Naive thymus-derived CD4-positive, alpha-beta T cell (primary cell): ENCODE measurements at regions not wholly inside any gene's neighbourhood (a gene's known extent, or its start where the extent isn't known, plus 50 kb on each side); places are given as distances from the start of the nearest gene placed in this dataset.

ENCODE experiments used
- ATAC-seq: fragments of 150-1000 bp; cut with Tn5 transposase; 2 replicates; pipeline ENCODE4 v1.10.0; 2021; ENCODE audit warnings: mild to moderate bottlenecking, moderate library complexity
- CTCF ChIA-PET: fragments of 350-600 bp; sonication (Branson Sonifier 250); formaldehyde crosslinking; loops from one replicate; lab custom pipeline; 2021; ENCODE audit warnings: antibody characterized with exemption; lab: Charles Lee
- POLR2A ChIA-PET: fragments of 350-600 bp; sonication (Branson Sonifier 250); formaldehyde crosslinking; loops from one replicate; lab custom pipeline; 2021; ENCODE audit warnings: antibody characterized with exemption, inconsistent platforms; lab: Charles Lee
- DNase-seq, 9 donors: peaks; one replicate each; pipeline versions ENCODE4 v3.0.0 to v3.0.0-alpha.2; 2020 to 2022; ENCODE audit warnings: mixed read lengths in 1 of 9
- H3K27ac ChIP-seq: one replicate; pipeline ENCODE4 v1.7.0; 2013; ENCODE audit warnings: mild to moderate bottlenecking, low read depth, low read length, moderate library complexity
- H3K27me3 ChIP-seq, 2 donors: one replicate each; pipeline ENCODE4 v1.7.0; 2013; ENCODE audit warnings: low read length in 2 of 2, mild to moderate bottlenecking in 2 of 2, moderate library complexity in 2 of 2; ENCODE audit not compliant: control insufficient read depth in 2 of 2, insufficient read depth in 2 of 2
- H3K36me3 ChIP-seq, 3 experiments: 1 replicate in 2 of 3; 2 replicates in 1 of 3; pipeline ENCODE4 v1.7.0; 2013; ENCODE audit warnings: low read length in 3 of 3, mild to moderate bottlenecking in 3 of 3, moderate library complexity in 1 of 3; ENCODE audit not compliant: insufficient read depth in 3 of 3, control insufficient read depth in 2 of 3
- H3K4me1 ChIP-seq, 2 donors: one replicate each; pipeline ENCODE4 v1.7.0; 2013; ENCODE audit warnings: low read length in 2 of 2, mild to moderate bottlenecking in 2 of 2, moderate library complexity in 1 of 2; ENCODE audit not compliant: control insufficient read depth in 2 of 2, insufficient read depth in 2 of 2
- H3K4me3 ChIP-seq: 2 replicates; pipeline ENCODE4 v1.7.0; 2013; ENCODE audit warnings: mild to moderate bottlenecking, low read length
- H3K9me3 ChIP-seq, 3 experiments: 1 replicate in 2 of 3; 2 replicates in 1 of 3; pipeline ENCODE4 v1.7.0; 2013; ENCODE audit warnings: low read length in 3 of 3; ENCODE audit not compliant: control insufficient read depth in 2 of 3
- H3K27ac Mint-ChIP-seq, 9 donors: one replicate each; pipeline ENCODE4 v1.8.0; 2020 to 2022; ENCODE audit warnings: mixed read lengths in 9 of 9, mild to moderate bottlenecking in 8 of 9, moderate library complexity in 5 of 9, inconsistent platforms in 2 of 9
- H3K27me3 Mint-ChIP-seq, 5 donors: one replicate each; pipeline ENCODE4 v1.8.0; 2021 to 2022; ENCODE audit warnings: mixed read lengths in 5 of 5, mild to moderate bottlenecking in 1 of 5
- H3K36me3 Mint-ChIP-seq, 5 donors: one replicate each; pipeline ENCODE4 v1.8.0; 2020 to 2022; ENCODE audit warnings: mixed read lengths in 5 of 5, mild to moderate bottlenecking in 3 of 5, inconsistent platforms in 1 of 5
- H3K4me1 Mint-ChIP-seq, 7 donors: one replicate each; pipeline ENCODE4 v1.8.0; 2020 to 2022; ENCODE audit warnings: mixed read lengths in 7 of 7, mild to moderate bottlenecking in 3 of 7, inconsistent platforms in 1 of 7
- H3K4me3 Mint-ChIP-seq, 10 donors: one replicate each; pipeline ENCODE4 v1.8.0; 2020 to 2022; ENCODE audit warnings: mild to moderate bottlenecking in 10 of 10, mixed read lengths in 10 of 10, moderate library complexity in 6 of 10, inconsistent platforms in 2 of 10
- H3K9me3 Mint-ChIP-seq, 11 donors: one replicate each; pipeline ENCODE4 v1.8.0; 2020 to 2022; ENCODE audit warnings: mixed read lengths in 11 of 11, mild to moderate bottlenecking in 4 of 11, inconsistent platforms in 1 of 11, moderate library complexity in 1 of 11
- intact Hi-C, 2 donors: fragments of 100-400 bp; cut with micrococcal nuclease; formaldehyde crosslinking; loops; one replicate each; pipeline ENCODE4 v1.15.1; 2023

- CTCF ChIA-PET: no interaction called here
- Mint-ChIP-seq H3K9me3 (peaks cover 1 to 23% (median 7%) of the 10 kb centered on the region in 11 donors), H3K4me3 (no peak overlapping the region), H3K27me3 (no peaks in the 10 kb centered on the region), H3K4me1 (no peaks in the 10 kb centered on the region), H3K36me3 (no peaks in the 10 kb centered on the region), H3K27ac (no peak overlapping the region)
- intact Hi-C loops: no loop called here
- H3K27ac ChIP-seq: no peak overlapping the region
- no peaks in the 10 kb centered on the region for H3K4me1 ChIP-seq
- no peaks in the 10 kb centered on the region for H3K9me3 ChIP-seq
- DNase-seq: no peak
- no peaks in the 10 kb centered on the region for H3K27me3 ChIP-seq
- POLR2A ChIA-PET: no interaction called here
- no peaks in the 10 kb centered on the region for H3K36me3 ChIP-seq
- ATAC-seq: no peak
- no peak overlapping the region for H3K4me3 ChIP-seq
Observed at GRCh38 chr3:76943671-76944070, 96.2 kb upstream of the ROBO2 start.

- intact Hi-C loops: no loop called here
- ChIA-PET CTCF (no interaction called here), POLR2A (no interaction called here)
- Mint-ChIP-seq H3K4me3 (no peak overlapping the region), H3K36me3 (no peaks in the 10 kb centered on the region), H3K27ac (no peak overlapping the region), H3K4me1 (no peaks in the 10 kb centered on the region), H3K9me3 (peaks cover 4 to 22% (median 8%) of the 10 kb centered on the region in 11 donors), H3K27me3 (no peaks in the 10 kb centered on the region)
- DNase-seq (no peak), ATAC-seq (no peak)
- H3K36me3 ChIP-seq: no peaks in the 10 kb centered on the region
- H3K4me3 ChIP-seq: no peak overlapping the region
- no peak overlapping the region for H3K27ac ChIP-seq
- no peaks in the 10 kb centered on the region for H3K9me3 ChIP-seq
- H3K27me3 ChIP-seq: no peaks in the 10 kb centered on the region
- H3K4me1 ChIP-seq: no peaks in the 10 kb centered on the region
Observed at GRCh38 chr3:76949033-76949432, 90.9 kb upstream of the ROBO2 start.

- no peak overlapping the region for H3K27ac Mint-ChIP-seq
- H3K9me3 Mint-ChIP-seq: peaks cover 4 to 22% (median 8%) of the 10 kb centered on the region in 11 donors
- H3K4me1 Mint-ChIP-seq: no peaks in the 10 kb centered on the region
- intact Hi-C loops: no loop called here
- H3K36me3 ChIP-seq: no peaks in the 10 kb centered on the region
- no peaks in the 10 kb centered on the region for H3K36me3 Mint-ChIP-seq
- H3K27ac ChIP-seq: no peak overlapping the region
- DNase-seq (no peak), ATAC-seq (no peak)
- H3K27me3 ChIP-seq: no peaks in the 10 kb centered on the region
- no peak overlapping the region for H3K4me3 ChIP-seq
- ChIA-PET POLR2A (no interaction called here), CTCF (no interaction called here)
- no peak overlapping the region for H3K4me3 Mint-ChIP-seq
- H3K4me1 ChIP-seq: no peaks in the 10 kb centered on the region
- no peaks in the 10 kb centered on the region for H3K9me3 ChIP-seq
- no peaks in the 10 kb centered on the region for H3K27me3 Mint-ChIP-seq
Observed at GRCh38 chr3:76949462-76949861, 90.4 kb upstream of the ROBO2 start.

- H3K4me1 ChIP-seq: no peaks in the 10 kb centered on the region
- no peaks in the 10 kb centered on the region for H3K36me3 ChIP-seq
- intact Hi-C loops: no loop called here
- peaks cover 3 to 19% (median 8%) of the 10 kb centered on the region in 11 donors for H3K9me3 Mint-ChIP-seq
- H3K9me3 ChIP-seq: no peaks in the 10 kb centered on the region
- no peak overlapping the region for H3K27ac ChIP-seq
- ChIA-PET POLR2A (no interaction called here), CTCF (no interaction called here)
- H3K27me3 ChIP-seq: no peaks in the 10 kb centered on the region
- no peak overlapping the region for H3K27ac Mint-ChIP-seq
- no peaks in the 10 kb centered on the region for H3K27me3 Mint-ChIP-seq
- no peaks in the 10 kb centered on the region for H3K4me1 Mint-ChIP-seq
- ATAC-seq (no peak), DNase-seq (no peak)
- no peaks in the 10 kb centered on the region for H3K36me3 Mint-ChIP-seq
- no peak overlapping the region for H3K4me3 Mint-ChIP-seq
- no peak overlapping the region for H3K4me3 ChIP-seq
Observed at GRCh38 chr3:76950590-76950989, 89.3 kb upstream of the ROBO2 start.

- no peaks in the 10 kb centered on the region for H3K9me3 ChIP-seq
- H3K27me3 Mint-ChIP-seq: no peaks in the 10 kb centered on the region
- no peaks in the 10 kb centered on the region for H3K27me3 ChIP-seq
- ChIA-PET POLR2A (no interaction called here), CTCF (no interaction called here)
- no peaks in the 10 kb centered on the region for H3K4me1 Mint-ChIP-seq
- H3K27ac ChIP-seq: no peak overlapping the region
- no peaks in the 10 kb centered on the region for H3K36me3 Mint-ChIP-seq
- H3K9me3 Mint-ChIP-seq: peaks cover 0 to 13% (median 4%) of the 10 kb centered on the region in 11 donors
- H3K4me1 ChIP-seq: no peaks in the 10 kb centered on the region
- ATAC-seq (no peak), DNase-seq (no peak)
- H3K27ac Mint-ChIP-seq: no peak overlapping the region
- intact Hi-C loops: no loop called here
- no peak overlapping the region for H3K4me3 ChIP-seq
- no peak overlapping the region for H3K4me3 Mint-ChIP-seq
- no peaks in the 10 kb centered on the region for H3K36me3 ChIP-seq
Observed at GRCh38 chr3:76954412-76954811, 85.5 kb upstream of the ROBO2 start.

- no peaks in the 10 kb centered on the region for H3K27me3 ChIP-seq
- no peaks in the 10 kb centered on the region for H3K36me3 Mint-ChIP-seq
- peaks cover 0 to 4% (median 0%) of the 10 kb centered on the region in 11 donors for H3K9me3 Mint-ChIP-seq
- H3K4me1 Mint-ChIP-seq: no peaks in the 10 kb centered on the region
- no peaks in the 10 kb centered on the region for H3K4me1 ChIP-seq
- H3K9me3 ChIP-seq: no peaks in the 10 kb centered on the region
- no peak for DNase-seq
- intact Hi-C loops: no loop called here
- no peak overlapping the region for H3K27ac Mint-ChIP-seq
- no peaks in the 10 kb centered on the region for H3K27me3 Mint-ChIP-seq
- ChIA-PET POLR2A (no interaction called here), CTCF (no interaction called here)
- H3K27ac ChIP-seq: no peak overlapping the region
- H3K36me3 ChIP-seq: no peaks in the 10 kb centered on the region
- no peak overlapping the region for H3K4me3 Mint-ChIP-seq
- no peak overlapping the region for H3K4me3 ChIP-seq
- ATAC-seq: no peak
Observed at GRCh38 chr3:76958274-76958673, 81.6 kb upstream of the ROBO2 start.

GRCh38 chr3:76958861-76959260 is 81.0 kb upstream of the ROBO2 start:
- ATAC-seq (no peak), DNase-seq (no peak)
- no peaks in the 10 kb centered on the region for H3K9me3 ChIP-seq
- peaks cover 0 to 4% (median 0%) of the 10 kb centered on the region in 11 donors for H3K9me3 Mint-ChIP-seq
- H3K27ac Mint-ChIP-seq: no peak overlapping the region
- no peaks in the 10 kb centered on the region for H3K36me3 Mint-ChIP-seq
- no peaks in the 10 kb centered on the region for H3K4me1 ChIP-seq
- no peaks in the 10 kb centered on the region for H3K27me3 Mint-ChIP-seq
- intact Hi-C loops: no loop called here
- CTCF ChIA-PET: no interaction called here
- H3K4me1 Mint-ChIP-seq: no peaks in the 10 kb centered on the region
- no peaks in the 10 kb centered on the region for H3K36me3 ChIP-seq
- H3K4me3 ChIP-seq: no peak overlapping the region
- POLR2A ChIA-PET: no interaction called here
- no peaks in the 10 kb centered on the region for H3K27me3 ChIP-seq
- H3K27ac ChIP-seq: no peak overlapping the region
- H3K4me3 Mint-ChIP-seq: no peak overlapping the region
